ENCODE measurements at regions not wholly inside any gene's neighbourhood (a gene's known extent, or its start where the extent isn't known, plus 50 kb on each side); places are given as distances from the start of the nearest gene placed in this dataset.

GRCh38 chr9:89721971-89722530, 117.2 kb downstream of the GADD45G start:
- DNase-seq (ENCODE audit: low read depth) = no peak

GRCh38 chr9:89722712-89723111, 117.9 kb downstream of the GADD45G start:
- no peak for DNase-seq (ENCODE audit: low read depth)

GRCh38 chr9:89723469-89724100, 118.8 kb downstream of the GADD45G start:
- DNase-seq (ENCODE audit: low read depth) = no peak

- DNase-seq (ENCODE audit: low read depth) = no peak
Measured at GRCh38 chr9:89724659-89725058, 119.8 kb downstream of the GADD45G start.

GRCh38 chr9:89725271-89725670, 120.5 kb downstream of the GADD45G start:
- no peak for DNase-seq (ENCODE audit: low read depth)

- DNase-seq (ENCODE audit: low read depth) = no peak
Measured at GRCh38 chr9:89729954-89730530, 125.2 kb downstream of the GADD45G start.

GRCh38 chr9:89730715-89731114, 125.9 kb downstream of the GADD45G start:
- DNase-seq (ENCODE audit: low read depth) = no peak

- no peak for DNase-seq (ENCODE audit: low read depth)
Measured at GRCh38 chr9:89731262-89732182, 126.7 kb downstream of the GADD45G start.

GRCh38 chr9:89732295-89732938, 127.6 kb downstream of the GADD45G start:
- DNase-seq (ENCODE audit: low read depth) = peak; percentile 55

GRCh38 chr9:89732939-89733324, 128.1 kb downstream of the GADD45G start:
- no peak for DNase-seq (ENCODE audit: low read depth)

GRCh38 chr9:89734600-89735041, 129.8 kb downstream of the GADD45G start:
- no peak for DNase-seq (ENCODE audit: low read depth)

GRCh38 chr9:89738137-89738932, 133.5 kb downstream of the GADD45G start:
- no peak for DNase-seq (ENCODE audit: low read depth)

GRCh38 chr9:89739511-89739910, 134.7 kb downstream of the GADD45G start:
- no peak for DNase-seq (ENCODE audit: low read depth)

GRCh38 chr9:89739916-89740315, 135.1 kb downstream of the GADD45G start:
- DNase-seq (ENCODE audit: low read depth) = no peak

GRCh38 chr9:89740722-89741121, 135.9 kb downstream of the GADD45G start:
- no peak for DNase-seq (ENCODE audit: low read depth)

- no peak for DNase-seq (ENCODE audit: low read depth)
Measured at GRCh38 chr9:89742660-89743059, 137.8 kb downstream of the GADD45G start.

GRCh38 chr9:89743216-89743572, 138.4 kb downstream of the GADD45G start:
- no peak for DNase-seq (ENCODE audit: low read depth)

GRCh38 chr9:89743573-89744254, 138.9 kb downstream of the GADD45G start:
- no peak for DNase-seq (ENCODE audit: low read depth)

GRCh38 chr9:89744255-89744648, 139.4 kb downstream of the GADD45G start:
- no peak for DNase-seq (ENCODE audit: low read depth)

GRCh38 chr9:89744730-89745129, 139.9 kb downstream of the GADD45G start:
- no peak for DNase-seq (ENCODE audit: low read depth)

All from M059J (cell line).